SK-N-SH treated with all-trans-retinoic acid at 6 μM for 48 hours (cell line): ENCODE measurements at regions not wholly inside any gene's neighbourhood (a gene's known extent, or its start where the extent isn't known, plus 50 kb on each side); places are given as distances from the start of the nearest gene placed in this dataset.
"Not testable (repeated sequence)": the region's sequence is repeated elsewhere in the genome, so short reads cannot be mapped to it uniquely, and the experiment has no call there.

Experiments
- ATAC-seq: fragments of 200-7000 bp; cut with Tn5 transposase; 3 replicates; pipeline ENCODE4 v1.9.1; 2020; ENCODE audit warnings: mild to moderate bottlenecking, moderate library complexity
- ARNTL ChIP-seq: fragments of 450-650 bp; formaldehyde crosslinking; IDR thresholded peaks from 2 replicates; pipeline ENCODE4 v1.5.0; 2020; ENCODE audit warnings: low read depth, mild to moderate bottlenecking, moderate library complexity, borderline replicate concordance
- BACH2 ChIP-seq: fragments of 250-450 bp; sonication (Bioruptor Pico); IDR thresholded peaks from 2 replicates; pipeline ENCODE4 v1.9.0; 2021; ENCODE audit warnings: mild to moderate bottlenecking, borderline replicate concordance
- CREB5 ChIP-seq: fragments of 250-450 bp; sonication (Bioruptor Pico); IDR thresholded peaks from 2 replicates; pipeline ENCODE4 v1.5.1; 2020; ENCODE audit warnings: low read depth, mild to moderate bottlenecking, moderate library complexity
- CSDC2 ChIP-seq: fragments of 250-450 bp; sonication (Bioruptor Pico); IDR thresholded peaks from 2 replicates; pipeline ENCODE4 v1.5.0; 2020; ENCODE audit warnings: mild to moderate bottlenecking, moderate library complexity
- CSRNP3 ChIP-seq: fragments of 250-450 bp; sonication (Bioruptor Pico); IDR thresholded peaks from 2 replicates; pipeline ENCODE4 v1.5.1; 2021; ENCODE audit warnings: mild to moderate bottlenecking, moderate library complexity
- ESRRG ChIP-seq: fragments of 250-450 bp; sonication (Bioruptor Pico); IDR thresholded peaks from 2 replicates; pipeline ENCODE4 v1.6.1; 2021; ENCODE audit warnings: mild to moderate bottlenecking
- GLIS3 ChIP-seq: fragments of 250-450 bp; sonication (Bioruptor Pico); IDR thresholded peaks from 2 replicates; pipeline ENCODE4 v1.5.0; 2020; ENCODE audit warnings: mild to moderate bottlenecking, moderate library complexity
- ISL1 ChIP-seq: fragments of 250-450 bp; sonication (Bioruptor Pico); IDR thresholded peaks from 2 replicates; pipeline ENCODE4 v2.1.2; 2022; ENCODE audit warnings: mild to moderate bottlenecking, moderate library complexity
- OSR1 ChIP-seq: fragments of 250-450 bp; sonication (Bioruptor Pico); IDR thresholded peaks from 2 replicates; pipeline ENCODE4 v1.8.0; 2022; ENCODE audit warnings: moderate library complexity, mild to moderate bottlenecking, inconsistent platforms
- PATZ1 ChIP-seq: fragments of 250-450 bp; sonication (Bioruptor Pico); IDR thresholded peaks from 2 replicates; pipeline ENCODE4 v1.8.0; 2020; ENCODE audit warnings: mild to moderate bottlenecking, moderate library complexity, borderline replicate concordance
- POU6F1 ChIP-seq: fragments of 250-450 bp; sonication (Bioruptor Pico); IDR thresholded peaks from 2 replicates; pipeline ENCODE4 v1.8.0; 2021; ENCODE audit warnings: low read depth, mild to moderate bottlenecking, moderate library complexity, borderline replicate concordance
- RARB ChIP-seq: fragments of 250-450 bp; sonication (Bioruptor Pico); IDR thresholded peaks from 2 replicates; pipeline ENCODE4 v1.8.0; 2021; ENCODE audit warnings: mild to moderate bottlenecking, moderate library complexity
- SNAI2 ChIP-seq: fragments of 250-450 bp; sonication (Bioruptor Pico); IDR thresholded peaks from 2 replicates; pipeline ENCODE4 v1.5.0; 2020; ENCODE audit warnings: mild to moderate bottlenecking, moderate library complexity
- TCF4 ChIP-seq: fragments of 250-450 bp; sonication (Bioruptor Pico); IDR thresholded peaks from 2 replicates; pipeline ENCODE4 v1.8.0; 2021; ENCODE audit warnings: mild to moderate bottlenecking, moderate library complexity, borderline replicate concordance
- TSHZ2 ChIP-seq: fragments of 250-450 bp; sonication (Bioruptor Pico); IDR thresholded peaks from 2 replicates; pipeline ENCODE4 v1.5.0; 2020; ENCODE audit warnings: mild to moderate bottlenecking, moderate library complexity
- ZC3H10 ChIP-seq: fragments of 250-450 bp; sonication (Bioruptor Pico); IDR thresholded peaks from 2 replicates; pipeline ENCODE4 v1.5.1; 2021; ENCODE audit warnings: mild to moderate bottlenecking, moderate library complexity
- ZFP3 ChIP-seq: fragments of 250-450 bp; sonication (Bioruptor Pico); IDR thresholded peaks from 2 replicates; pipeline ENCODE4 v1.5.0; 2020; ENCODE audit warnings: mild to moderate bottlenecking, moderate library complexity
- ZNF565 ChIP-seq: fragments of 450-650 bp; formaldehyde crosslinking; conservative IDR thresholded peaks from 2 replicates; pipeline ENCODE4 v1.5.0; 2020; ENCODE audit warnings: low read depth, mild to moderate bottlenecking, moderate library complexity
- ZNF70 ChIP-seq: fragments of 450-650 bp; formaldehyde crosslinking; IDR thresholded peaks from 2 replicates; pipeline ENCODE4 v1.5.0; 2020; ENCODE audit warnings: mild to moderate bottlenecking, moderate library complexity
- ZNF8 ChIP-seq: fragments of 450-650 bp; formaldehyde crosslinking; IDR thresholded peaks from 2 replicates; pipeline ENCODE4 v1.5.0; 2020; ENCODE audit warnings: mild to moderate bottlenecking, moderate library complexity

- ATAC-seq, result no peak
- TF ChIP-seq ZC3H10 (CRISPR knock-in tag) (no peak), GLIS3 (no peak), CSRNP3 (CRISPR knock-in tag) (no peak), ESRRG (CRISPR knock-in tag) (no peak), ARNTL (CRISPR knock-in tag) (no peak), CREB5 (no peak), CSDC2 (CRISPR knock-in tag) (no peak), ISL1 (no peak), PATZ1 (CRISPR knock-in tag) (no peak), ZNF8 (CRISPR knock-in tag) (no peak)
Observed at GRCh38 chr2:200107514-200108217, 152.3 kb downstream of the MAIP1 start.

- ATAC-seq, result no peak
- TF ChIP-seq TSHZ2 (no peak), CREB5 (no peak), ARNTL (CRISPR knock-in tag) (no peak), ZC3H10 (CRISPR knock-in tag) (no peak), ZNF8 (CRISPR knock-in tag) (no peak), SNAI2 (CRISPR knock-in tag) (no peak), RARB (CRISPR knock-in tag) (no peak), ZNF70 (no peak), ZFP3 (CRISPR knock-in tag) (no peak), TCF4 (CRISPR knock-in tag) (no peak)
- TF ChIP-seq, all 23 proteins: peak for 0
Observed at GRCh38 chr2:200109421-200109820, 154.0 kb downstream of the MAIP1 start.

- TF ChIP-seq CSDC2 (CRISPR knock-in tag) (no peak), ISL1 (no peak), TCF4 (CRISPR knock-in tag) (no peak), OSR1 (no peak), POU6F1 (CRISPR knock-in tag) (no peak), ESRRG (CRISPR knock-in tag) (no peak), ZNF70 (no peak), ZNF8 (CRISPR knock-in tag) (no peak), BACH2 (CRISPR knock-in tag) (no peak), TSHZ2 (no peak), ZNF565 (CRISPR knock-in tag) (no peak), ZFP3 (CRISPR knock-in tag) (no peak), ZC3H10 (CRISPR knock-in tag) (no peak), ARNTL (CRISPR knock-in tag) (no peak)
- ATAC-seq, result no peak
Observed at GRCh38 chr2:200110381-200110780, 155.0 kb downstream of the MAIP1 start.

GRCh38 chr2:200113016-200113799 is 157.8 kb downstream of the MAIP1 start:
- ATAC-seq, result not testable (repeated sequence)
